ENCODE measurements at regions not wholly inside any gene's neighbourhood (a gene's known extent, or its start where the extent isn't known, plus 50 kb on each side); places are given as distances from the start of the nearest gene placed in this dataset.

DNA sequence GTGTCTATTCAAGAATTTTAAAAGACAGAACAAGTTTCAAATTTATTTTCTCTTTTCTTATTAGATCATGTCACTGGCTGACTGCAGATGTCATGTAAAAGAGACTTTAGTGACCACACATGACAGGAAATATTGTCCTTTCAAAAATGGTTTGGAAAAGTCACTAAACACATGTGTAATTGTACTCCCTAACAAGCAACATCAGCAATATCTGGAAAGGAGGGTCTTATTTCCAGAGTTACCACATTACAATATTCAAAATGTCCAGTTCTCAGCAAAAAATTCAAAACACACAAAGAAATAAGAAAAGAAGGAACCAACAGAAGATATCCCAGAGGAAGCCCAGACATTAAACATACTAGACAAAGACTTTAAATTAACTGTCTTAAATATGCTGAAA is 197.1 kb downstream of the EN1 start:
- TF ChIP-seq, protein P1, sequence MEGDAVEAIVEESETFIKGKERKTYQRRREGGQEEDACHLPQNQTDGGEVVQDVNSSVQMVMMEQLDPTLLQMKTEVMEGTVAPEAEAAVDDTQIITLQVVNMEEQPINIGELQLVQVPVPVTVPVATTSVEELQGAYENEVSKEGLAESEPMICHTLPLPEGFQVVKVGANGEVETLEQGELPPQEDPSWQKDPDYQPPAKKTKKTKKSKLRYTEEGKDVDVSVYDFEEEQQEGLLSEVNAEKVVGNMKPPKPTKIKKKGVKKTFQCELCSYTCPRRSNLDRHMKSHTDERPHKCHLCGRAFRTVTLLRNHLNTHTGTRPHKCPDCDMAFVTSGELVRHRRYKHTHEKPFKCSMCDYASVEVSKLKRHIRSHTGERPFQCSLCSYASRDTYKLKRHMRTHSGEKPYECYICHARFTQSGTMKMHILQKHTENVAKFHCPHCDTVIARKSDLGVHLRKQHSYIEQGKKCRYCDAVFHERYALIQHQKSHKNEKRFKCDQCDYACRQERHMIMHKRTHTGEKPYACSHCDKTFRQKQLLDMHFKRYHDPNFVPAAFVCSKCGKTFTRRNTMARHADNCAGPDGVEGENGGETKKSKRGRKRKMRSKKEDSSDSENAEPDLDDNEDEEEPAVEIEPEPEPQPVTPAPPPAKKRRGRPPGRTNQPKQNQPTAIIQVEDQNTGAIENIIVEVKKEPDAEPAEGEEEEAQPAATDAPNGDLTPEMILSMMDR (IDR thresholded peaks at IDR 0.05; ENCODE audit: low read depth, low read length, missing control alignments) = no peak
- no peak overlapping the region for H3K4me3 ChIP-seq (replicated peaks; ENCODE audit: low read depth, low read length)
- no peak for DNase-seq (ENCODE audit: extremely low read depth, low read depth)

DNA sequence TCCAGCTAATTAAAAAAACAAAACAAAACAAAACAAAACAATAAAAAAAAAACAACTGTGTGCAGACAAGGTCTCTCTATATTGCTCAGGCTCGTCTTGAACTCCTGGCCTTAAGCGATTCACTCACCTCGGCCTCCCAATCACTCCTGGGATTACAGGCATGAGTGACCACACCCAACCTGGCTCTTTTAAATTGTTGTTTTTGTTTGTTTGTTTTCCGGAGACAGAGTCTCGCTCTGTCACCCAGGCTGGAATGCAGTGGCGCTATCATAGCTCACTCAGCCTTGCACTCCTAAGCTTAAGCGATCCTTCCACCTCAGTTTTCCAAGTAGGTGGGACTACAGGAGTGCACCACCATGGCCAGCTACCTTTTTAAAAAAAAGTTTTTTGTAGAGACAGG is 201.6 kb downstream of the EN1 start:
- no peak overlapping the region for H3K4me3 ChIP-seq (replicated peaks; ENCODE audit: low read depth, low read length)
- TF ChIP-seq, protein P1 (IDR thresholded peaks at IDR 0.05; ENCODE audit: low read depth, low read length, missing control alignments) = no peak
- DNase-seq (ENCODE audit: extremely low read depth, low read depth) = no peak

DNA sequence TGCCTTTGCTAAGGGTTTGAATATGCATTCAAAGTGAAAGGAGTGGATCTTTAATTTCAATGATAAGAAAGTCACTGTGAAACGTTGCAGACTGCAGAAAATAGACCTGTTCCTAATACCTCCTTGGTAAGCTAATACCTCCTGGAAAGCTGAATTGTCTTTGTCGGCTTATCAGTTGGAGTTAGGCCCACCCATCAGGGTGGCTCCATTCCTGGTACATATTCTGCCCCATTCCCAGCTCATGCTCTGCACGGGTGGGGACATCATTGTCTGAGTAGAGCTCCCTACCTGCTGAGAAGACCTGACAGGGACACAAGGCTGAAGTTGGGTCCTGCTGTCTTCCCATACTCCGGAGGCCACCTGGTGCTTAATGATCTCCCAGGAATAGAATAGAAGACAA is 203.3 kb downstream of the EN1 start:
- TF ChIP-seq, protein P1 (IDR thresholded peaks at IDR 0.05; ENCODE audit: low read depth, low read length, missing control alignments) = no peak
- DNase-seq (ENCODE audit: extremely low read depth, low read depth) = no peak
- no peak overlapping the region for H3K4me3 ChIP-seq (replicated peaks; ENCODE audit: low read depth, low read length)

DNA sequence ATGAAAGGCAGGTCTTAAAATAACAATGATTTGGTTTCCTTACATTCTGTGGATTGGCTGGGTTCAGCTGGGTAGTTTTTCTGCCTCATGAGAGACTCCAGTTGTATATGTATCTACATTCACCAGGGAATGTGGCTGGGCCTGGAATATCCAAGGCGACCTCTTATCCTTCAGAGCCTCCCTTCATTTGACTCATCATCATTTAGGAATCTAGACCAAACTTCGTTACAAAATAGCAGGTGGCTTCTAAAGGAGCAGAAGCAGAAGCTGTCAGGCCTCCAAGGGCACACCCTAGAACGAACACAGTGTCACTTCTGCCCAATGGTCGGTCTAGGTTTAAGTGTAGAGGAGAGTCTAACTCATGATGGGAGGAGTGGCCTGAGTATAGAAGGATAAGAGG is 204.2 kb downstream of the EN1 start:
- DNase-seq (ENCODE audit: extremely low read depth, low read depth) = no peak
- TF ChIP-seq, protein P1 (IDR thresholded peaks at IDR 0.05; ENCODE audit: low read depth, low read length, missing control alignments) = no peak
- no peak overlapping the region for H3K4me3 ChIP-seq (replicated peaks; ENCODE audit: low read depth, low read length)

DNA sequence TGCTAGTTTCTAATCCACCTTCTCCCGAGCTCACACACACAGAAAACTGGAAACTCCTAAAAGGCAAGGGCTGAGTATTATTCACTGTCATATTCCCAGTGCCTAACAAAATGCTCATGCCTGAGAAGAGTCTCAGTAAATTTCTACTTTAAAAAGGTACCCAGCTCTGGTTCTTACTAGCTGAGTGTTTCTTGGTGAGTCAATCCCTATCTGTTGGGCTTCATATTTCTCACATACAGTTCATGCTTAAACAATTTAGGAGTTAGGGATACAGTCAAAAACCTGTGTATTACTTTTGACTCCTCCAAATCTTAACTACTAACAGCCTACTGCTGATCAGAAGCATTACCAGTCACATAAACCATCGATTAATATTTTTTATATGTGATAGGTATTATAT is 204.9 kb downstream of the EN1 start:
- no peak overlapping the region for H3K4me3 ChIP-seq (replicated peaks; ENCODE audit: low read depth, low read length)
- TF ChIP-seq, protein P1 (IDR thresholded peaks at IDR 0.05; ENCODE audit: low read depth, low read length, missing control alignments) = no peak
- no peak for DNase-seq (ENCODE audit: extremely low read depth, low read depth)

DNA sequence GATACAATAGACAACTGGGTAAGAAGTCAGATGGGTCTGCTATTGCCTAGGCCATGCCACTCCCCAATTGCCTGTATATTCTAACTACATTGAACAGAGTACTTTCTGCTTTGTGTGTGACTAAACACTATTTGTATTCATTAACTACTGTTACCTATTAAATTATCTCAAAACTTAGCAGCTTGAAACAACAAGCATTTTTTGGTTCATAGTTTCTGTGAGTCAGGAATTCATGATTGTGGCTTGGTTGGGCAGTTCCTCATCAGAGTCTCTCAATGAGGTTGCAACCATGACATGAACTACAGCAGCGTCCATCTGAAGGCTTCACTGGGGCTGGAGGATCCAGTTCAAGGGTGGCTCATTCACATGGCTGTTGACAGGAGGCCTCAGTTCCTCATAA is 205.7 kb downstream of the EN1 start:
- TF ChIP-seq, protein P1 (IDR thresholded peaks at IDR 0.05; ENCODE audit: low read depth, low read length, missing control alignments) = no peak
- no peak overlapping the region for H3K4me3 ChIP-seq (replicated peaks; ENCODE audit: low read depth, low read length)
- no peak for DNase-seq (ENCODE audit: extremely low read depth, low read depth)

DNA sequence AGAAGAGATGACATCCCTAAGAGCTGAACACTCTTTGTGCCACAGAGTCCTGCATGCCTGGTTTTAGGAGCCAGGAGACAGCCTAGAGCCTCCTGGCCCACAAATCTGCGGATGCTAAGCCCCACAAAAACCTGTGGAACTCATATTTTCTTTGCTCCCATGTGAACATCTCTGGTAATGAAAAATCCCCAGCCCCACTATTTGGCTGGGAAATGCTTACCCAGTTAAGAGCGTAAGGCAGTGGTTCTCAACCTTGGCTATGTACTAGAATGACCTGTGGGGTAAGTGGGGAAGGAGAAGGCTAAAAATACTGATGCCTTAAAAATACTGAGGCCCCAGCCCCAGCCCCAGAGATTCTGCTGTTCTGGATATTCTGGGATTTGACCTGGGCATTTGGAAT is 208.1 kb downstream of the EN1 start:
- H3K4me3 ChIP-seq (replicated peaks; ENCODE audit: low read depth, low read length) = no peak overlapping the region
- TF ChIP-seq, protein P1 (IDR thresholded peaks at IDR 0.05; ENCODE audit: low read depth, low read length, missing control alignments) = no peak
- no peak for DNase-seq (ENCODE audit: extremely low read depth, low read depth)
